ENCODE measurements at regions not wholly inside any gene's neighbourhood (a gene's known extent, or its start where the extent isn't known, plus 50 kb on each side); places are given as distances from the start of the nearest gene placed in this dataset.

- TF ChIP-seq CTCF (IDR thresholded peaks at IDR 0.05; ENCODE audit: partially characterized antibody, unreplicated experiment), result no peak
- H3K27me3 Mint-ChIP-seq (ENCODE audit: unreplicated experiment), result no peaks in the 10 kb centered on the region
- no peaks in the 10 kb centered on the region for H3K9me3 Mint-ChIP-seq (ENCODE audit: unreplicated experiment)
- H3K27ac Mint-ChIP-seq (ENCODE audit: unreplicated experiment), result no peak overlapping the region
- no peaks in the 10 kb centered on the region for H3K36me3 Mint-ChIP-seq (ENCODE audit: unreplicated experiment)
- DNase-seq, result no peak
- no peak overlapping the region for H3K4me3 Mint-ChIP-seq (ENCODE audit: unreplicated experiment)
- no peaks in the 10 kb centered on the region for H3K4me1 Mint-ChIP-seq (ENCODE audit: low read depth, unreplicated experiment)
Measured at GRCh38 chr5:121350181-121350930, 501.3 kb upstream of the FTMT start.

- H3K9me3 Mint-ChIP-seq (ENCODE audit: unreplicated experiment), result no peaks in the 10 kb centered on the region
- no peak for DNase-seq
- no peak overlapping the region for H3K27ac Mint-ChIP-seq (ENCODE audit: unreplicated experiment)
- H3K4me1 Mint-ChIP-seq (ENCODE audit: low read depth, unreplicated experiment), result no peaks in the 10 kb centered on the region
- H3K4me3 Mint-ChIP-seq (ENCODE audit: unreplicated experiment), result no peak overlapping the region
- no peaks in the 10 kb centered on the region for H3K27me3 Mint-ChIP-seq (ENCODE audit: unreplicated experiment)
- TF ChIP-seq CTCF (IDR thresholded peaks at IDR 0.05; ENCODE audit: partially characterized antibody, unreplicated experiment), result no peak
- H3K36me3 Mint-ChIP-seq (ENCODE audit: unreplicated experiment), result no peaks in the 10 kb centered on the region
Measured at GRCh38 chr5:121366515-121366914, 485.2 kb upstream of the FTMT start.

- Mint-ChIP-seq H3K27ac (ENCODE audit: unreplicated experiment) (no peak overlapping the region), H3K4me3 (ENCODE audit: unreplicated experiment) (no peak overlapping the region), H3K36me3 (ENCODE audit: unreplicated experiment) (no peaks in the 10 kb centered on the region), H3K9me3 (ENCODE audit: unreplicated experiment) (no peaks in the 10 kb centered on the region), H3K27me3 (ENCODE audit: unreplicated experiment) (no peaks in the 10 kb centered on the region), H3K4me1 (ENCODE audit: low read depth, unreplicated experiment) (no peaks in the 10 kb centered on the region)
- no peak for TF ChIP-seq CTCF (IDR thresholded peaks at IDR 0.05; ENCODE audit: partially characterized antibody, unreplicated experiment)
- no peak for DNase-seq
Measured at GRCh38 chr5:121373371-121373770, 478.3 kb upstream of the FTMT start.

GRCh38 chr5:121377461-121377860 lies 474.2 kb upstream of the FTMT start:
- Mint-ChIP-seq H3K27ac (ENCODE audit: unreplicated experiment) (no peak overlapping the region), H3K4me1 (ENCODE audit: low read depth, unreplicated experiment) (no peaks in the 10 kb centered on the region), H3K27me3 (ENCODE audit: unreplicated experiment) (no peaks in the 10 kb centered on the region), H3K4me3 (ENCODE audit: unreplicated experiment) (no peak overlapping the region), H3K36me3 (ENCODE audit: unreplicated experiment) (no peaks in the 10 kb centered on the region), H3K9me3 (ENCODE audit: unreplicated experiment) (no peaks in the 10 kb centered on the region)
- TF ChIP-seq CTCF (IDR thresholded peaks at IDR 0.05; ENCODE audit: partially characterized antibody, unreplicated experiment), result no peak
- DNase-seq, result no peak

- TF ChIP-seq CTCF (IDR thresholded peaks at IDR 0.05; ENCODE audit: partially characterized antibody, unreplicated experiment), result no peak
- no peak for DNase-seq
- Mint-ChIP-seq H3K9me3 (ENCODE audit: unreplicated experiment) (no peaks in the 10 kb centered on the region), H3K27me3 (ENCODE audit: unreplicated experiment) (no peaks in the 10 kb centered on the region), H3K36me3 (ENCODE audit: unreplicated experiment) (no peaks in the 10 kb centered on the region), H3K27ac (ENCODE audit: unreplicated experiment) (no peak overlapping the region), H3K4me1 (ENCODE audit: low read depth, unreplicated experiment) (no peaks in the 10 kb centered on the region), H3K4me3 (ENCODE audit: unreplicated experiment) (no peak overlapping the region)
Measured at GRCh38 chr5:121378046-121378445, 473.6 kb upstream of the FTMT start.

Data from glutamatergic neuron (in vitro differentiated cells).